AG09319 (cell line): ENCODE measurements at regions not wholly inside any gene's neighbourhood (a gene's known extent, or its start where the extent isn't known, plus 50 kb on each side); places are given as distances from the start of the nearest gene placed in this dataset.

Source experiments
- DNase-seq: peaks from one replicate; pipeline ENCODE4 v3.0.0-alpha.2; 2010; ENCODE audit warnings: low read depth; ENCODE audit errors: extremely low read depth
- CTCF ChIP-seq: IDR thresholded peaks from 2 replicates; pipeline ENCODE4 v1.5.1; 2011; ENCODE audit warnings: low read depth, mild to moderate bottlenecking, inconsistent platforms, low read length, moderate library complexity

DNA sequence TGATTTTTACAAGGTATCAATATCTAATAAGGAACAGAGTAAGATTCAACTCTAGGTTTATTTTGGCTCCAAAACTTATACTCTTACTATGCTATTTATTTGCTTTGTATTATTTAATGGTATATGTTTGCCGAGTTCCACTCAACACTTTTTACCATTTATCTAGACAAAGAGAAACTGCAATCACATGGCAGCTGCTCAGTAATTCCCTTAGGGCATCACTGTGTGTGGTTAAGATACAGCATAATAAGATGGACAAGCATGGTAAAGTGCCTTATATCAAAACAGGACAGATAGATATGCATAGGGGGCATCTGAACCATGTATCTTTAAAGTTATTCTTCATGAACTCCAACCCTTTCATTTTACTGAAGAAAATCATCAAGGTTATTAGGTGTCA, 483.0 kb upstream of the ID4 start:
- TF ChIP-seq CTCF = no peak
- no peak for DNase-seq

DNA sequence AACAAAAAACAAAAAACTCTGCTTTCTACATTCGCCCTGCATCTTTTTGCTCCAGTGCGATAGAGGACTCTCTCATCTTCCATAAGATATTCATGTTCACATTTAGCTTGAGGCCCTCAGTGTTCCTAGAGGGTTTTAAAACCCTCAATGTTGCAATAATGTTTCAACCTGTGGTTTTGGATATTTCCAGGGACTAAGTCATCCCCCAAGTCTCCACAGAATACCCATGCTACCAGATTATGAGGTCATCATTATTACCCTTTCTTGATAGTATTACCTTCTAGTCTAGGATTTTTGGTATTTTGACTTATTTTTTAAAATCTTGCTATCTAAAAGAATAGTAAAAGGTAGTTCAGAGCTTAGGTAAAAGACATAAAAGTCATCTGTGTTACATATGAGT, 480.5 kb upstream of the ID4 start:
- no peak for DNase-seq
- no peak for TF ChIP-seq CTCF

GRCh38 chr6:19362396-19362795, 474.8 kb upstream of the ID4 start:
- no peak for DNase-seq

DNA sequence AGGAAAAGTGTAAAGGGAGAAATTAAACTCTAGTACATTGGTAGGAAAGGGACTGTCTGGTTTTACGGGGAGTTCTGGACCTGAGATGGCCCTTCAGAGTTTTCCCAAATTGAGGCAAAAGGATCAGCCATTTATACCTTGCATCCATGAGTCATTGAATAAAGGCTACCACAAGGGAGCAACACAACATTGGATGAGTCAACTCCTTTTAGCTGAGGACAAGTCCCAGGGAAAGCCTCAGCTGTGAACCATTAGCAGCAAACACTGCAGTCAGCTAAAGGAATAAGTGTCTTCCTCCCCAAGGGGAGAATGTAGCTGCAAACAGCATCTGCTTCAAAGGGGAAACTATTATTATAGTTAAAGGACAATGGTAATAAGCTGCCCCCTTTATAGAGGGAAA, 468.7 kb upstream of the ID4 start:
- peak; percentile 12 for TF ChIP-seq CTCF
- DNase-seq = peak; percentile 8

More at GRCh38 chr6:19362396-19362795, 474.8 kb upstream of the ID4 start:
- no peak for TF ChIP-seq CTCF

GRCh38 chr6:19369785-19370184, 467.4 kb upstream of the ID4 start:
- TF ChIP-seq CTCF = no peak

GRCh38 chr6:19370831-19371230, 466.3 kb upstream of the ID4 start:
- no peak for TF ChIP-seq CTCF
- DNase-seq = no peak

More at GRCh38 chr6:19369785-19370184, 467.4 kb upstream of the ID4 start:
- no peak for DNase-seq

GRCh38 chr6:19375613-19376012, 461.6 kb upstream of the ID4 start:
- TF ChIP-seq CTCF = no peak
- no peak for DNase-seq
